T-helper 2 cell treated with Interferon-gamma antibody and Interleukin-4, amounts not matched to agents 5 μg/mL and 100 μg/mL, for 36 hours (primary cell): ENCODE measurements at regions not wholly inside any gene's neighbourhood (a gene's known extent, or its start where the extent isn't known, plus 50 kb on each side); places are given as distances from the start of the nearest gene placed in this dataset.

Experiments
- DNase-seq: peaks from one replicate; pipeline ENCODE4 v3.0.0; 2021; ENCODE audit warnings: low spot score
- H3K27ac Mint-ChIP-seq: one replicate; pipeline ENCODE4 v1.8.0; 2021; ENCODE audit warnings: mild to moderate bottlenecking, mixed read lengths
- H3K27me3 Mint-ChIP-seq: one replicate; pipeline ENCODE4 v1.8.0; 2021; ENCODE audit warnings: low read depth, mixed read lengths
- H3K36me3 Mint-ChIP-seq: one replicate; pipeline ENCODE4 v1.8.0; 2021; ENCODE audit warnings: low read depth, mixed read lengths
- H3K4me1 Mint-ChIP-seq: one replicate; pipeline ENCODE4 v1.8.0; 2021; ENCODE audit warnings: low read depth, mixed read lengths
- H3K4me3 Mint-ChIP-seq: one replicate; pipeline ENCODE4 v1.8.0; 2022; ENCODE audit warnings: mild to moderate bottlenecking, moderate library complexity, mixed read lengths
- H3K9me3 Mint-ChIP-seq: one replicate; pipeline ENCODE4 v1.8.0; 2021; ENCODE audit warnings: mixed read lengths

GRCh38 chr9:3773362-3774060 is 247.7 kb upstream of the RFX3 start:
- Mint-ChIP-seq H3K36me3 (no peaks in the 10 kb centered on the region), H3K9me3 (no peaks in the 10 kb centered on the region), H3K27ac (no peak overlapping the region), H3K4me3 (no peak overlapping the region), H3K4me1 (no peaks in the 10 kb centered on the region), H3K27me3 (no peaks in the 10 kb centered on the region)
- DNase-seq = no peak

DNA sequence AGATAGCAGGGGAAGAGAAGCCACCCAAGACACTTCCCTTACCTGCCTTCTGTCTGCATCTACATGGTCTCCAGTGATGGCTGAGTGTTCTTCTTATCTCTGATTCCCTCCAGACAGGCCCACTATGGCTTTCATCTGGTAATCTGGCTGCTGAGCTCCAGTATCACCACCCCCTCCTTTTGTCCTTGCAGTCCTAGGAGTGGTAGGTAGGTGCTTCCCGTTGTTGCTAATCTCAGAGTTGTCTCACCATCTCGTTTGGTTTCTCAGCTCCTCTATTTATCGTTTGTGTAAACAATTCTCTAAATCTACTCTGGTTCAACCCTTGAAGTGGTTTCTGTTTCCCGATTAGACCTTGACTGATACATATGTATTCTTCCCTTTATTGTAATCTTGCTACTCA is 243.8 kb upstream of the RFX3 start:
- Mint-ChIP-seq H3K4me3 (no peak overlapping the region), H3K36me3 (no peaks in the 10 kb centered on the region), H3K27me3 (peaks cover 2% of the 10 kb centered on the region), H3K4me1 (no peaks in the 10 kb centered on the region), H3K9me3 (peaks cover 8% of the 10 kb centered on the region), H3K27ac (no peak overlapping the region)
- no peak for DNase-seq

DNA sequence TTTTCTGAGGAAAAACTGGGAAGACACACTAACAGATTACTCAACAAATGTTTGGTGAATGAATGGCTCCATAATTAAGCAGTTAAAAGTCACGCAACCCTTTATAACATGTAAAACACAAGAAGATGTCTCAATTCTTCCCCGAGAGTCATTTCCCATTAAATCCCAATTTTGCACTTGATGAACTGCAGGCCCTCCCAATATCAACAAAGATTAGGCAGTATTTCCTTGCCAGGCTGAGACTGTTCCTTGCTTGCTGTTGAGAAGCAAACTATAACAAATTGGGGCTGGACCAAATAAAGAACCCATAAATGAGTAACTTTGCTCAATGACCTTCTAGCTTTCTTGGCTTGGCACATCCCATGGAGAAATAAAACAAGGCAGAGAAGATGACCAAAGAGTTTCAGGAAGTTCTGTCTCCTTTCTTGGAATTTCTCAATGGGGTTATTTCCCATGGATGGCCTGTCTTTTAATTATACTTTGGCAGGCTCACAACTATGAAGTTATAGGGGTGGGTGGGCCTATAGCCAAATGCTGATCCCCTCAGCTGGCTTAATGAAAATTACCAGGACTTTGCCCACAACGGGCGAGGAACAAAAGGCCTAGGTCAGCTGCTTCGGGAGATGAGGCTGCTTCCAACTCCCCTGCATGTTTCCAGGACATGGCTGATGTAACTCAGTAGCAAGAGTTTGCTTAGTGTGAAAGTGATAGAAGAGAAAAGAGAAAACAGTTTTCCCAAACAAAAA is 243.1 kb upstream of the RFX3 start:
- H3K27me3 Mint-ChIP-seq = peaks cover 2% of the 10 kb centered on the region
- H3K27ac Mint-ChIP-seq = no peak overlapping the region
- H3K9me3 Mint-ChIP-seq = peaks cover 8% of the 10 kb centered on the region
- H3K36me3 Mint-ChIP-seq = no peaks in the 10 kb centered on the region
- no peak for DNase-seq
- no peaks in the 10 kb centered on the region for H3K4me1 Mint-ChIP-seq
- no peak overlapping the region for H3K4me3 Mint-ChIP-seq

DNA sequence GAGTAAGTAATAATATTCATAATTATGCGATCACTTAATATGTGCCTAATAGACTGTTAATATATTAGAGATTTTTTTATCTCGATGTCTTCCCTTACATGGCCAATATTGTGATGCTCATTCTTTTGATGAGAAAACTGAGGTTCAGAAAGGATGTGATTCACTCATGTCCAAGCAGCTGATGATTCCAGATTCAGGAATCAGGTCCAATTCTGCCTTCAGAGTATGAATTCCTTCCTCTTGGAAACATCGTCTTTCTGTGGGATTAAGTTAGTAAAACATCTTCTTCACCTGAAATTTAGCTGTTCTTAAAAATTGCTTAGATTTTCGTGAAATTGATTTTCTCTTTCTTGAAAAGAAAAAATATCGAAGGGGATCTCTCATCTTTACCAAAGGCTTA is 242.5 kb upstream of the RFX3 start:
- Mint-ChIP-seq H3K27ac (no peak overlapping the region), H3K9me3 (peaks cover 8% of the 10 kb centered on the region), H3K36me3 (no peaks in the 10 kb centered on the region), H3K4me3 (no peak overlapping the region), H3K27me3 (peaks cover 2% of the 10 kb centered on the region), H3K4me1 (no peaks in the 10 kb centered on the region)
- DNase-seq = no peak

DNA sequence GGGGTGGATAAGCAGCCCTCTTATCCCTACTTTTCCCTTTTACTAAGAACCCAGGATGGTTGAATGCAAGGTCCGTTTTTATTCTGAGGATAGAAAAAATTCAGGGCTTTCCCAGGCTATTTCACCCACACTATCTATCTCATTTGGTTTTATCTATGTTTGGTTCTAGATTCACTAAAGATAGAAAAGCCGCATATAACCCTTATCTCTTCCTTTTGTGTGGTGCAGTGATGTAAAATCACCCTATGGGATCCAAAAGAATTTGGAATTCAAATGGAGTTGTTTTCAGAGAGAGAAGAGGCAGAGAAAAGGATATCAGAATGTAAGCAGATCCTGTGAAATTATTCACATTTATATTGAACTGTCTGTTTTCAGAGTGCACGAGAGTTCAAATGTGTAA is 236.3 kb upstream of the RFX3 start:
- Mint-ChIP-seq H3K4me3 (no peak overlapping the region), H3K27ac (no peak overlapping the region), H3K4me1 (peaks cover 25% of the 10 kb centered on the region), H3K27me3 (peaks cover 4% of the 10 kb centered on the region), H3K36me3 (peaks cover 7% of the 10 kb centered on the region), H3K9me3 (peaks cover 14% of the 10 kb centered on the region)
- no peak for DNase-seq

- Mint-ChIP-seq H3K27ac (no peak overlapping the region), H3K4me3 (no peak overlapping the region), H3K36me3 (peaks cover 7% of the 10 kb centered on the region), H3K9me3 (peaks cover 6% of the 10 kb centered on the region), H3K4me1 (peaks cover 25% of the 10 kb centered on the region), H3K27me3 (peaks cover 2% of the 10 kb centered on the region)
- DNase-seq = no peak
Measured at GRCh38 chr9:3760031-3760430, 234.2 kb upstream of the RFX3 start.

- Mint-ChIP-seq H3K4me3 (peak overlapping the region; percentile 63), H3K27me3 (peaks cover 2% of the 10 kb centered on the region), H3K9me3 (peaks cover 6% of the 10 kb centered on the region), H3K27ac (peak overlapping the region; percentile 49), H3K36me3 (peaks cover 7% of the 10 kb centered on the region), H3K4me1 (peaks cover 25% of the 10 kb centered on the region)
- peak; percentile 28 for DNase-seq
Measured at GRCh38 chr9:3758816-3759576, 233.2 kb upstream of the RFX3 start.

GRCh38 chr9:3756071-3756470 is 230.3 kb upstream of the RFX3 start:
- H3K4me3 Mint-ChIP-seq = no peak overlapping the region
- H3K27me3 Mint-ChIP-seq = no peaks in the 10 kb centered on the region
- H3K36me3 Mint-ChIP-seq = peaks cover 4% of the 10 kb centered on the region
- peaks cover 6% of the 10 kb centered on the region for H3K9me3 Mint-ChIP-seq
- H3K27ac Mint-ChIP-seq = no peak overlapping the region
- H3K4me1 Mint-ChIP-seq = peaks cover 26% of the 10 kb centered on the region
- no peak for DNase-seq

DNA sequence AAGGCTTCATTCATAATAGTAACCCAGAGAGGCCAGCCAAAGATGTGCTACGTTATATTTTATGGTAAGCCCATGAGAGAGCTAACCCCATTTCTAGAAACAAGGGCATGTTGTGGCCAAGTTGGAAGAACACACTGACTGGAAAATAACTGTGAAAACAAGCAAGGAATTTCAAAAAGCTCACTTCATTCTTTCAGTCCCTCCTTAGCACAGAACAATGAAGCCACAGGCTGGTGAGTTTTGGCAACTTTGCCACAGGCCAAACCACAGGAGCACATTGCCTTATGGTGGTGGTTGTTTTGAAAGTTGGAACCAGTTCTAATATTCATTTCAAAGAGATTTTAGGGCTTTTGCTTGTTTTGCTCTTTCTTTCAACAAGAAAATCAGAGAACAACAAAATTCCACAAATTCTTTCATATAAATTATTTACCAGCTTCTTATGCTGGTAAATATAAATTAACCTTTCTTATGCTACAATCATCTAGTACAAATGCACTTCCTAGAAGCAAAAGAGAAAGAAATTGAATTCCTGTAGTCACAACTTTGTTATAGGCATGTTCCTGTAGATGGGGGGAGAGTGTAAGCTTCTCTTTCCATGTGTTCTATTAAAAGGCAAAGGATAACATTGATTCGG is 225.4 kb upstream of the RFX3 start:
- Mint-ChIP-seq H3K27me3 (no peaks in the 10 kb centered on the region), H3K36me3 (no peaks in the 10 kb centered on the region), H3K4me3 (no peak overlapping the region), H3K9me3 (peaks cover 4% of the 10 kb centered on the region), H3K27ac (no peak overlapping the region), H3K4me1 (peaks cover 13% of the 10 kb centered on the region)
- DNase-seq = no peak

DNA sequence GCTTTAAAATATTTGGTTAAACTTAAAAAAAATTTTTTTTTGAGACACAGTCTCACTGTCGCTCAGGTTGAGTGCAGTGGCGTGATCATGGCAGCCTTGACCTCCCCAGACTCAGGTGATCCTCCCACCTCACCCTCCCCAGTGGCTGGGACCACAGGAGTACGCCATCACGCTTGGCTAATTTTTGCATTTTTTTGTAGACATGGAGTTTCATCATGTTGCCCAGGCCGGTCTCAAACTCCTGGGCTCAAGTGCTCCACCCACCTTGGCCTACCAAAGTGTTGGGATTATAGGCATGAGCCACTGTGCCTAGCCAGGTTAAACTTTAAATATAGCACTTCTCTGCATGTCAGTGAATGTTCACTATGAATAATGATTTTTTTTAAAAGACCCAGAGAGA is 224.5 kb upstream of the RFX3 start:
- Mint-ChIP-seq H3K4me3 (no peak overlapping the region), H3K4me1 (peaks cover 16% of the 10 kb centered on the region), H3K27me3 (no peaks in the 10 kb centered on the region), H3K9me3 (peaks cover 7% of the 10 kb centered on the region), H3K27ac (no peak overlapping the region), H3K36me3 (peaks cover under 1% of the 10 kb centered on the region)
- no peak for DNase-seq

GRCh38 chr9:3746296-3747275 is 220.8 kb upstream of the RFX3 start:
- Mint-ChIP-seq H3K27me3 (no peaks in the 10 kb centered on the region), H3K9me3 (peaks cover 10% of the 10 kb centered on the region), H3K27ac (no peak overlapping the region), H3K4me3 (no peak overlapping the region), H3K4me1 (peaks cover 19% of the 10 kb centered on the region), H3K36me3 (peaks cover 10% of the 10 kb centered on the region)
- DNase-seq = peak; percentile 57

DNA sequence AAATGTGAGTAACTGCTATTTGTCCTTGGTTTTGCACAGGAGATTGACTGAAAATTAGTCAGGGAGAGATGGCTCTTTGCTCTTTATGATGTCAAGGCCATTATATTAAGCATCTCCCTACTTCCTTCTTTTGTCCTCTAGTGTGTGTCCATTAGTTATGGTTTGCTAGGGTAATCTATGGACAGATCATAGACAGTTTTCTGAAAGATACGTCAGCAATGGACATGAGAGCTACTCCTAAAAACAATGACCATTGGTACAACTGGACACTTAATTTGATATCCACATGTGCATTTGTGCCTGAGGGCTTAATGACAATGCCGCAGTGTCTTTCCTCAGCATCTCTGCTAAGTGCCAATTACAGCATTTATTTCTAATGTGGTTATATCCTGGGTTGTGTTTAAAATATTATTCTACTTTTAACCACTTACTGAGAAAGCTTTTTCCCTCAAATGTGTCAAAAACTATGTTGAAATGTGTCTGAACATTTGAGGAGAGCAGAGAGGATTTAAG is 218.2 kb upstream of the RFX3 start:
- Mint-ChIP-seq H3K27ac (no peak overlapping the region), H3K27me3 (no peaks in the 10 kb centered on the region), H3K4me3 (no peak overlapping the region), H3K4me1 (peaks cover 21% of the 10 kb centered on the region), H3K36me3 (peaks cover 10% of the 10 kb centered on the region), H3K9me3 (peaks cover 9% of the 10 kb centered on the region)
- DNase-seq = no peak

DNA sequence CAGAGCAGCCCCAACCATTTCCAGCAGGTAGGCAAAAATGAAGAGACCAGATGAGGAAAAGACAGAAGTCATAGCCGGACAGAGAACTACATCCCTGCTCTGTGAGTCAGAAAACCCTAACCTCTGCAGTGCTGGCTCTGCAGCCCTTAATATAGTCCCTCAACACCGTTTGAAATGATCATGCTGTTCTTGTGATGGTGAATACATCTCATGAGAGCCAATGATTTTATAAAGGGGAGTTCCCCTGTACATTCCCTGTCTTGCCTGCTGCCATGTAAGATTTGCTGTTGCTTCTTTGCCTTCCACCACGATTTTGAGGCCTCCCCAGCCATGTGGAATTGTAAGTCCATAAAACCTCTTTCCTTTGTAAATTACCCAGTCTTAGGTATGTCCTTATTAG is 216.8 kb upstream of the RFX3 start:
- Mint-ChIP-seq H3K27ac (no peak overlapping the region), H3K36me3 (peaks cover 12% of the 10 kb centered on the region), H3K4me3 (no peak overlapping the region), H3K9me3 (peaks cover 9% of the 10 kb centered on the region), H3K27me3 (no peaks in the 10 kb centered on the region), H3K4me1 (peaks cover 23% of the 10 kb centered on the region)
- no peak for DNase-seq
